IPS-15b (cell line): ENCODE measurements at regions not wholly inside any gene's neighbourhood (a gene's known extent, or its start where the extent isn't known, plus 50 kb on each side); places are given as distances from the start of the nearest gene placed in this dataset.

ENCODE experiments used
- H3K27me3 ChIP-seq: one replicate; pipeline ENCODE4 v1.6.1; 2013; ENCODE audit warnings: low read length; ENCODE audit not compliant: control insufficient read depth, insufficient read depth
- H3K36me3 ChIP-seq: one replicate; pipeline ENCODE4 v1.6.1; 2013; ENCODE audit warnings: low read length; ENCODE audit not compliant: control insufficient read depth, insufficient read depth
- H3K4me1 ChIP-seq: one replicate; pipeline ENCODE4 v1.6.1; 2013; ENCODE audit warnings: mild to moderate bottlenecking, low read length; ENCODE audit not compliant: control insufficient read depth, insufficient read depth
- H3K4me3 ChIP-seq: one replicate; pipeline ENCODE4 v1.5.1; 2013; ENCODE audit warnings: low read depth, low read length
- H3K9ac ChIP-seq: one replicate; pipeline ENCODE4 v1.6.1; 2013; ENCODE audit warnings: low read depth, mild to moderate bottlenecking, low read length
- H3K9me3 ChIP-seq: one replicate; pipeline ENCODE4 v1.6.1; 2013; ENCODE audit warnings: mild to moderate bottlenecking, low read length; ENCODE audit not compliant: control insufficient read depth, insufficient read depth

GRCh38 chr5:67974471-67974870, 241.1 kb upstream of the PIK3R1 start:
- H3K9ac ChIP-seq: no peak overlapping the region
- H3K27me3 ChIP-seq: no peaks in the 10 kb centered on the region
- H3K4me3 ChIP-seq: no peak overlapping the region
- no peaks in the 10 kb centered on the region for H3K9me3 ChIP-seq
- no peaks in the 10 kb centered on the region for H3K4me1 ChIP-seq
- H3K36me3 ChIP-seq: no peaks in the 10 kb centered on the region

GRCh38 chr5:67974054-67974453, 241.5 kb upstream of the PIK3R1 start:
- no peaks in the 10 kb centered on the region for H3K4me1 ChIP-seq
- H3K4me3 ChIP-seq: no peak overlapping the region
- H3K27me3 ChIP-seq: no peaks in the 10 kb centered on the region
- H3K36me3 ChIP-seq: no peaks in the 10 kb centered on the region
- H3K9me3 ChIP-seq: no peaks in the 10 kb centered on the region
- H3K9ac ChIP-seq: no peak overlapping the region

GRCh38 chr5:67971971-67972821, 243.4 kb upstream of the PIK3R1 start:
- H3K9me3 ChIP-seq: no peaks in the 10 kb centered on the region
- no peak overlapping the region for H3K9ac ChIP-seq
- no peak overlapping the region for H3K4me3 ChIP-seq
- H3K36me3 ChIP-seq: no peaks in the 10 kb centered on the region
- no peaks in the 10 kb centered on the region for H3K27me3 ChIP-seq
- H3K4me1 ChIP-seq: no peaks in the 10 kb centered on the region

- Histone ChIP-seq H3K4me3 (no peak overlapping the region), H3K4me1 (no peaks in the 10 kb centered on the region), H3K9ac (no peak overlapping the region)
Measured at GRCh38 chr5:67971223-67971830, 244.2 kb upstream of the PIK3R1 start.

DNA sequence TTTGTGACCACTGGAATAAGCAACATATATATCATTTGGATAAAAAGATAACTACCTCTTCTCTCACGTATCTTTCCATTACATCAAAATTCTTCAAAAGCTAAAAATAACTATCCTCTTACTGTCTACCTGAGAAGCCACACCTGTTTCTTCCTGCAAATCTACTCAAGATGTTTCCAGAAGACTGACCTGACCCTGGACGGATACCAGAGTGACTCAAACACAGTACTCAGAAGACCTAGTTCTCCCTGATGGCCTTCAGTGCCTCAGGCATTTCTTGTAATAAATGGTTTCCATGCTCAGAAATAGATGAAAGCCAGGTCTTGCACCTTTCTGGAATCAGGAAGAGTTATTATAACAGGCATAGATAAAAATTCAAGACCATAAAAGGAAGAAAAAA, 245.9 kb upstream of the PIK3R1 start:
- Histone ChIP-seq H3K4me1 (no peaks in the 10 kb centered on the region), H3K9me3 (no peaks in the 10 kb centered on the region), H3K36me3 (no peaks in the 10 kb centered on the region)

More at GRCh38 chr5:67971223-67971830, 244.2 kb upstream of the PIK3R1 start:
- Histone ChIP-seq H3K36me3 (no peaks in the 10 kb centered on the region), H3K27me3 (no peaks in the 10 kb centered on the region), H3K9me3 (no peaks in the 10 kb centered on the region)

GRCh38 chr5:67969176-67969575, 246.4 kb upstream of the PIK3R1 start:
- Histone ChIP-seq H3K36me3 (no peaks in the 10 kb centered on the region), H3K9me3 (no peaks in the 10 kb centered on the region), H3K27me3 (no peaks in the 10 kb centered on the region), H3K4me3 (no peak overlapping the region), H3K4me1 (no peaks in the 10 kb centered on the region), H3K9ac (no peak overlapping the region)

More for the DNA sequence above, 245.9 kb upstream of the PIK3R1 start:
- Histone ChIP-seq H3K4me3 (no peak overlapping the region), H3K9ac (no peak overlapping the region), H3K27me3 (no peaks in the 10 kb centered on the region)

GRCh38 chr5:67966712-67967111, 248.8 kb upstream of the PIK3R1 start:
- Histone ChIP-seq H3K4me1 (peaks cover 3% of the 10 kb centered on the region), H3K4me3 (no peak overlapping the region), H3K9me3 (no peaks in the 10 kb centered on the region), H3K9ac (no peak overlapping the region), H3K36me3 (no peaks in the 10 kb centered on the region), H3K27me3 (no peaks in the 10 kb centered on the region)

DNA sequence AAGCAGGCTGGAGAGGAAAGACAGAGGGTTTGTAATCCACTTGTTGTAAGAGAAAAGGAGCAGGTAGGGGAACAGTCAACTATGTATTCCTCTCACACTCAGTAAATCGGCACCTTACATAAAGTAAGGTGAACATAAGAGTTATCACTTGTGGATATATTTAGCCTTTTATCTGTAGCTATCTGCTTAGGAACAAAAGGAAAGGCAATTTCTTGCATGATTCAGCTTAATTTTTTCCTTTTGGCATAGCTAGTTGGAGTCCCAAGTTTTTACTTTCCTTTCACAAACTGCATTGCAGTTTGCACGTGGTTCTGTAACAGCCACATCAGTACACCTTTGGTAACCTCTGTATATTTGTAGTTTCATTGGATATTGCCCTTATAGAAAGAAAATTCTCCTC, 250.9 kb upstream of the PIK3R1 start:
- Histone ChIP-seq H3K9ac (no peak overlapping the region), H3K9me3 (no peaks in the 10 kb centered on the region), H3K27me3 (no peaks in the 10 kb centered on the region), H3K4me3 (no peak overlapping the region), H3K36me3 (no peaks in the 10 kb centered on the region), H3K4me1 (peaks cover 3% of the 10 kb centered on the region)

DNA sequence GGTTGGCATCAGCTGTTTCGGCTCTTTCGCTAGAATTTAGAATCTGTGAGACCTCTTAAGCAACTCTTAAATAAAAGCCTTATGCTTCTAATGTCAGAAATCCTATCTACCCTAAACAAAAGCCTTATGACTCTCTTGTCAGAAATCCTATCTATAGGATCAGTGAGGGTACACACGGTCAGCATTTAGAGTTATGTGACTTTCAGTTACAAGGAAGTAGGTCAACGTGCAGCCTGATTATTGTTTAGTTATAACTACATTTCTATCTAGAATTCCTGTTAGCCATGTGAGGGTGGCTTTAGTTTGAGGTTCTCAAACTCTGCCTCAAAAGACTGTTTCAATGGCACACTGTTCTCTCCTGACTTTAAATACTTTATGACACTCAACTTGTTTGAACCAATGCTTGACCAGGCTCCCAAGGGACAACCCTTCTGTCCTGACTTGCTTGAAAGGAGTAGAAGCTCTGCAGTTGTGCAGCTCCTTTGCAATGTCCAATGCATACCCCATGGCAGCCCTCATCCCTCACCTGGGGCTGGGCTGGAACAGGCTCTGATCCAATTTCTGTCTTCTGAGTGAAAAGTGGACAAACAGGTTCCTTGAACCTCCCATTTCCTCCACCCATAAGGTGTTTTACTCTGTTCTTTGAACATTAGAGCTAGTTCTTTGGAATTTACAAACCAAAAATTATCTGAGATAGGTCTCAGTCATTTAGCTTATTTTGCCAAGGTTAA, 251.6 kb upstream of the PIK3R1 start:
- peaks cover 3% of the 10 kb centered on the region for H3K4me1 ChIP-seq
- H3K9me3 ChIP-seq: no peaks in the 10 kb centered on the region
- no peak overlapping the region for H3K9ac ChIP-seq
- no peak overlapping the region for H3K4me3 ChIP-seq
- H3K27me3 ChIP-seq: no peaks in the 10 kb centered on the region
- H3K36me3 ChIP-seq: no peaks in the 10 kb centered on the region

GRCh38 chr5:67960939-67961338, 254.6 kb upstream of the PIK3R1 start:
- Histone ChIP-seq H3K4me3 (no peak overlapping the region), H3K36me3 (no peaks in the 10 kb centered on the region), H3K9ac (no peak overlapping the region), H3K9me3 (no peaks in the 10 kb centered on the region), H3K27me3 (no peaks in the 10 kb centered on the region), H3K4me1 (peaks cover 5% of the 10 kb centered on the region)

- Histone ChIP-seq H3K36me3 (no peaks in the 10 kb centered on the region), H3K9me3 (no peaks in the 10 kb centered on the region), H3K27me3 (no peaks in the 10 kb centered on the region), H3K4me1 (peaks cover 2% of the 10 kb centered on the region), H3K9ac (no peak overlapping the region), H3K4me3 (no peak overlapping the region)
Measured at GRCh38 chr5:67957374-67957773, 258.2 kb upstream of the PIK3R1 start.
